Hematopoietic multipotent progenitor cell treated with erythropoietin and hydrocortisone succinate and interleukin-3 and kit ligand, for 6 days (in vitro differentiated cells): ENCODE measurements at regions not wholly inside any gene's neighbourhood (a gene's known extent, or its start where the extent isn't known, plus 50 kb on each side); places are given as distances from the start of the nearest gene placed in this dataset.

Source experiments
- DNase-seq: peaks from one replicate; pipeline ENCODE4 v3.0.0-alpha.2; 2015

GRCh38 chr10:2850202-2850601 is 217.1 kb upstream of the PFKP start:
- DNase-seq = no peak

GRCh38 chr10:2844925-2845324 is 222.4 kb upstream of the PFKP start:
- DNase-seq = no peak

GRCh38 chr10:2839081-2839725 is 228.1 kb upstream of the PFKP start:
- peak; percentile 79 for DNase-seq

- no peak for DNase-seq
Measured at GRCh38 chr10:2837674-2838073, 229.7 kb upstream of the PFKP start.

- DNase-seq = no peak
Measured at GRCh38 chr10:2836921-2837662, 230.3 kb upstream of the PFKP start.

GRCh38 chr10:2834214-2834613 is 233.1 kb upstream of the PFKP start:
- no peak for DNase-seq

- DNase-seq = peak; percentile 4
Measured at GRCh38 chr10:2831509-2831908, 235.8 kb upstream of the PFKP start.

GRCh38 chr10:2828741-2829140 is 238.6 kb upstream of the PFKP start:
- DNase-seq = no peak

GRCh38 chr10:2826675-2827074 is 240.7 kb upstream of the PFKP start:
- no peak for DNase-seq

GRCh38 chr10:2825841-2826240 is 241.5 kb upstream of the PFKP start:
- DNase-seq = no peak

- no peak for DNase-seq
Measured at GRCh38 chr10:2817940-2818636, 249.3 kb upstream of the PFKP start.

GRCh38 chr10:2813693-2814092 is 253.7 kb upstream of the PFKP start:
- no peak for DNase-seq

GRCh38 chr10:2813286-2813685 is 254.1 kb upstream of the PFKP start:
- no peak for DNase-seq

- no peak for DNase-seq
Measured at GRCh38 chr10:2812631-2813030, 254.7 kb upstream of the PFKP start.

GRCh38 chr10:2800178-2800577 is 267.2 kb upstream of the PFKP start:
- DNase-seq = no peak

GRCh38 chr10:2798336-2799022 is 268.9 kb upstream of the PFKP start:
- no peak for DNase-seq

- peak; percentile 32 for DNase-seq
Measured at GRCh38 chr10:2791774-2792443, 275.4 kb upstream of the PFKP start.

GRCh38 chr10:2790396-2791188 is 276.8 kb upstream of the PFKP start:
- DNase-seq = no peak

GRCh38 chr10:2786251-2786650 is 281.1 kb upstream of the PFKP start:
- DNase-seq = no peak

- DNase-seq = no peak
Measured at GRCh38 chr10:2784766-2785165, 282.6 kb upstream of the PFKP start.

GRCh38 chr10:2782950-2783349 is 284.4 kb upstream of the PFKP start:
- DNase-seq = no peak

GRCh38 chr10:2782265-2782664 is 285.1 kb upstream of the PFKP start:
- peak; percentile 46 for DNase-seq
